GM18870 (cell line): ENCODE measurements at regions not wholly inside any gene's neighbourhood (a gene's known extent, or its start where the extent isn't known, plus 50 kb on each side); places are given as distances from the start of the nearest gene placed in this dataset.

Source experiments
- ATAC-seq: cut with Tn5 transposase; IDR thresholded peaks from one replicate; pipeline ENCODE4 v1.9.1; 2021; ENCODE audit warnings: moderate library complexity; ENCODE audit not compliant: unreplicated experiment

DNA sequence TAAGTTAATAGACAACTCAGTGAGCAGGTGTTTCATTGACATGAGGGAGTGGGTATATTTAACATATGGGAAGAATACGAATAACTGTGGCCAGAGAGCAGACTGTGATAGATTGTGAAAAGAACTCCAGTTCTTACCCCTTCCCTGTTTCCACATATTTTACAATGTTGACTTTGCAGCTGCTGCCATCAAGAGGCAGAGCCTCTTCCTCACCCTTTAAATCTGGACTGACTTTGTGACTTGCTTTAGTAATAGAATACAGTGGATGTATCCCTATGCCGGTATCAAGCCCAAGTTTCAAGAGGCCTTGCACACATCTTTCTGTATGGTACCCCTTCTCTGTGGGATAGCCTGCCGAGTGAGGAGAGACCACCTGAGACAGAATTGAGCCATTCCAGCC lies 356.7 kb downstream of the ETNK1 start:
- ATAC-seq: no peak

DNA sequence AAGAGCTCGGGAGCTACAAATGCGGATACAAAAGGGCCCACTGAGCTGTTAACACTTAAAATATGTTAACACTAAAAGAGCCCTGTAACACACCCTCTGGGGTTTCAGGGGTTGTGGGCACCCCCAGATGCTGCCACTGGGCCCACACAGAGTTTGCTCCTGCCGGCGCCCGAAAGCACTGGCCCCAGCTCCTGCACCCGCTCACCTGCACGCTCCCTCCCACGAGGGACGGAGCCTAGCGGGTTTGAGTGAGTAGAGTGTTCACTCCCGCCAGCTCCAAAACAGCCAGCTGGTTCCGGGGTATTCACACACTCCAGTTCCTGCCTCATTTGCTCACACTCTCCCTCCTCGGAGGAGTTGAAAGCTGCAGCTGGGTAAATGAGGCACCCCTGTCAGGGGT lies 357.7 kb downstream of the ETNK1 start:
- no peak for ATAC-seq

DNA sequence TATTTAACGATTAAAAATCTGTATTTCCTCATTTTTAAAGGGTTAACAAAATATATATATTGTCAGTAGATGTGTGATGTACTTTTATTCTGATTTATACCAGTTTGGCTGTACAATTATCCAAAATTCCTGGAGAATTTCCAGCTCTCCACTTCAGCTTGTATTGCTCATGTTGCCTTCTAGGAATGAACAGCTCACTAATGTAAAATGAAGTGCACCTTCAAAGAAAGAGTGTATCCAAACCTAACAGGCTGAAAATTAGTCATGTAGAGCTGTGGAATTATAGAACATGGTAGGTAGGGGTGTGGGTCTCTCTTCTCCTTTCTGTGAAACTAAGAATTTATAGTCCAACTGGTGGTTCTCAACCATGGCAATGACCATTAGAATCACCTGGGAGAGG lies 362.0 kb downstream of the ETNK1 start:
- no peak for ATAC-seq

DNA sequence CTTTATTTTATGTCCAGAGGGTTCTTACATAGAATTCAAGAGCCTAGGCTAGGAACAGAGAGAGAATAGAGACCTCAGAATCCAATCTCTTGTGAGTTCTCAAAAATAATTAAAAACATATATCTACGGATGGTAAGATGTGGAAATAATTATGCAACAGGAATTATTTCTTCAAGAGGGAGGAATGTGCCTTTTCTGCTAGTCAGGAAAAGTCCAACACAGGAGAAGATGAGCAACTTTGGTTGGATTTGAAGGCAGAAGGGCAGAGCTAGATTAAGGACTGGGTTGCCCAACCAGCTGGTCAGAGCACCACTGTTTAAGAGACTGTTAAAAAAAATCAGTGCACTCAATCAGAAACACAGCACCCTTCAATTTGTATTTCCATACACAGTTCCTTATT lies 365.5 kb downstream of the ETNK1 start:
- no peak for ATAC-seq

DNA sequence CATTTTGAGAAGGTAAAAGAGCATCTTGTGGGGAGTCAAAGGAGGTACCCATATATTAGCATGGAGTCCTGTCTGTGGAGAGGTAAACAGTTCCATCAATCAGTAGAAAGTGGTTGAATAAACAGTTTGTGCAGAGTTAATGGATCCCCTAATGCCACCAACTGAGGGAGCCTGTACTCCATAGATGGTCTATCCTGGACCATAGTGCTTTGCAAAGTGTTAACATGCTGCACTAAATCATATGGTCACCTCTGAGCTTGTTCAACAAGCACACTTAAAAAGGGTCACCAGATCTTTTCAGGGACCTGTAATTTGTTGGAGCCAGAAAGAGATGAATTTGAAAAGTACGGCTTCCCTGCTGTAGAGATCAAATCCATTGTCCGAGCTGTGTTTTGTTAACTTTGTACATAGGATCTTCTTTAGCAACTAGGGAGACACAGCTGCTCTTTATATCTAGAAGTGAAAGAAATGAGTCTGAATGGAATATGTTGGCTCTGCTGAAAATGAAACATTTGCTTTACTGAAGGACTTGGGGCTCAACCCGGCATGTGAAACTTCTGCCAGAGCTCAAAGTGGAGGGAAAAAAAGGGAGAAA lies 366.4 kb downstream of the ETNK1 start:
- ATAC-seq: no peak

DNA sequence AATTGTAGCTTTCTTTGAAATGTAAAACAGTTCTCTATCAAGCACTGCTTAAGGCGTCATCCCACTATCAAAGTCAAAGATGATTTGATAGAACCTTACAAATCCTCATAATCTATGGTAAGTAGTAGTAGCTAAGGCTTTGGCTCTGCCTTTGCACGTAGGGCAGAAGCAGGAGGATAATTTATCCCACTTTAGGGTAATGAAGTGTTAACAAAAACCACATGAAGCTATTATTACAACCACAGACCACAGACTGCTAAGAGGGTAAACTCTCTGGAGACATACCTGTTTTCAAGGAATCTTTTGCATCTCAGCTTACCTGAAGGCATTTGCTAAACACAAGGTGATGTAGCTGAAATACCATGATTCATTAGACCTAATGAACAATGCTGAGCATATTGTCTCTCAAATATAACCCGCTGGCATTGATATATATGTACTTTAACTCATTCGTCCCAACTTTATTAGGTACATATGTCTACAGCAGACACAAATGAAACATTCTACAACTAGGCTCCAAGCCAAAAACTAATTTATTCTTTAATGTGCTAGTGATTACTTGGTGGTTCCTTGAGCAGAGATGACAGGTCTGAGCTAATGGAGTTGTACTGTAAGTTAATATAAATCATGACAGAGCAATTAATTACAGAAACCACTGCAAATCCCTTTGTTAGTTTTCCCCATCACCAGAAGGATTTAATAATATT lies 368.8 kb downstream of the ETNK1 start:
- ATAC-seq: no peak

DNA sequence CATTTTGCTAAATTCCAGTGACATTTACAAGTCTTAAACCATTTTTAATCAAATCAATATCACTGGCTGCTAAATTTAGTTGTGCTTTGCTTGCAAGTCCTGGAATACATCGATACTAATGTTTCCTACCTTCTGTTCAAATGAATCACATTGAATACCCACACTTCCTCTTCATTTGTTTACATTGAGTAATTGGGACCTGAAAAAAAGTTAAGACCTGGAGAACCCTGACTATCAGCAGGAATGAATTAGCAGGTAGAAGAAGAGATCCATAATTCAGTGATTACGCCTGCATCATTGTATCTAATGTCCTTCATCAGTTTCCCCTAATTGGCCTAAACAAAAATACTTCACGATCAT lies 369.3 kb downstream of the ETNK1 start:
- ATAC-seq: no peak

DNA sequence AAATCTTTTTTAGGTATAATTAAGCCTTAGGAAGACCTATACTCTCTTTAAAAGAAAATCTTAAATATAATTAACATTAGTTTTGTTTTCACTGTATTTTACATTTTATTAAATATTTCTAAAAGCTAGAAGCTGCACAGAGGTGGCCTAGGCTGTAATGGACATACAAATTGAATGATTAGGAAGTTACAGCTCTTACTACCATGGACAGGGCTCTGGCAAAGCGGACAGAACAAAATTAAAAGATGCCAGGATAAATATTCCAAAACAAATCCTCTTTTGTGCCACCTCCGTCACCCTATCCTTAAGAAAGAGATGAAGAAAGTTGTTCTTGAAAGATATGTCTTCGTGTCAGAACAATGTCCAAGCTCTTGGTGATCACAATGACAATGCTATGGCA lies 376.5 kb downstream of the ETNK1 start:
- ATAC-seq: no peak

DNA sequence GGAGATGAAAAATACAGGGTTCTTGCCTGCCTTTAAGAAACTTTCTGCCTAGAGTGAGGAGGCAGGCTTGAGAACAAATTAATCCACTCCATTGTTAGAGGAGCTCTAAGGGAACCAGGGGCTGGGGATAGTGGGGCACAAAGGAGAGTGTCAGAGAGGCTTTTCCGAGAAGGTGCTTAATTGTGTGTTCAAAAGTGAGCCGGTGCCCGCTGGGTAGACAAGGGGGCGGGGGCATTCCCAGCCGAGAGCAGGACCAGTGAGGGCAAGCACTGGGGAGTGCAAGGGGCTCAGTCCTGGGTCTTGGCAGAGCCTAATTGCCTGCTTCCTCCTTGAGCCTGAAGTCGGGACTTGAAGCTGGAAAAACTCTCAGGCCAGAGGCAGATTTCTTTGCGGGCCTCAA lies 377.4 kb downstream of the ETNK1 start:
- no peak for ATAC-seq

DNA sequence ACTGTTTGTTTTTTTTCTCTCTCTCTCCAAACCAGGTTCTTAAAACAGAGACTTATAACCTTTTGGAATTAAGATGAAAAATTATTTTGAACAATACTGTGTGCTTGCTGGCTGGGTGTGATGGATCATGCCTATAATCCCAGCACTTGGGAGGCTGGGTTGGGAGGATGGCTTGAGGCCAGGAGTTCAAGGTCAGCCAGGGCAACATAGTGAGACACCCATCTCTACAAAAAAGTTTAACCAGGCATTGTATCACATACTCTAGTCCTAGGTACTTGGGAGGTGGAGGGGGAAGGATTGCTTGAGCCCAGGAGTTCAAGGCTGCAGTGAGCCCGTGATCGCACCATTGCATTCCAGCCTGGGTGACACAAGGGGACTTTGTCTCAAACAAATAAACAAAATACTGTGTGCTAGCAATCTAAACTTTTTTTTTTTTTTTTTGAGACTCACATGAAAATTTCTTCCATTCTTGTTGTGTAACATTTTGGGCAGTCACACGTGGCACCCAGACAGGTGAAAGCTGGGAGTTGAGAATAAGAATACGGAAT lies 379.6 kb downstream of the ETNK1 start:
- no peak for ATAC-seq

DNA sequence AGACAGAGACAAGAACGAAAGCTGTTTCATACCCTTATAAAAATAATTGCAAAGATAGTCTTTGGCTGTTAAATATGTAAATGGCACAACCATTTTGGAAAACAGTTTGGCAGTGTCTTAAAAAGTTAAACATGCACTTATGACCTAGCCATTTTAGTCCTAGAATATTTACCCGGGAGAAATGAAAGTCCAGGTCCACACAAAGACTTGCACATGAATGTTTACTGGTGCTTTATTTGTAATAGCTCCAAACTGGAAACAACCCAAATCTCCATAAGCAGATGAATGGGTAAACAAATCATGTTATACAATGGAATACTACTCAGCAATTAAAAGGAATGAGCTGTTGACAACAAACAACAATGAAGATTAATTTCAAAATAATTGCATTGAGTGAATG lies 380.4 kb downstream of the ETNK1 start:
- no peak for ATAC-seq

DNA sequence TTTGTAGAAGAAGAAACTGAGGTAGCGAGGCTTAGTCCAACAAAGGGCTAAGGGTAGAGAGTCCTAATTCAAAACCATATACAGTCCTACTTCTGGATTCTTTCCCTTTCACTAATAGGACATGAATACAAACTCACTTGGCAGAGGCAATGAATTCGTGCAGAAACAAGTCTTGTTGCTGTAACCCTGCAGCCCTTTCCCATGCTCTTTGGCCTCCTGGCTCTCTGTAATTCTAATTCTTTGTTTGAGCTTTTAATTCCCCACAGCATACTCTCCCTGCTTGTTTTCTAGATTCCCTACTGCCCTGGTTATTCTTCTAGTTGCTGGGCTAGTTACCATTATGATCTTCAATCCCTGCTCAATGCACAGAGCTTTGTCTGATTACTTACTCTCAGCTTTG lies 381.4 kb downstream of the ETNK1 start:
- no peak for ATAC-seq

DNA sequence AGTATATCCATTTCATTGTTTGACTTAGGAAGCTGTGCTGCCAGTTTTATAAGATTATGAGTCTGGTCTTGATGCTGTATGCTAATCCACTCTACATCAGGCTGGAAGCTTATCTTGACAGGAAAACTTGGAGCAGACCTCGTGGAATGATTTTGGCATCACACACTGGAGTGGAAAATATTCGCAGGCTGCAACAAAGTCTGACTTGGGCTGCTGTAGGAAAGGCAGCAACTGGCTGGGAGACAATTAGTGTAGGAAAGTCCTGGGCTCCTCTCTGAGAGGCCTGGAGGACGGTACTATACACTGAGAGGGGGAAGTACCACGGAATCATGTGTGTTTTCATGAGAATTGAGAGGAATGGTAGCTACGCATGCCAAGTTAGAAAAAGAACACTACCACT lies 383.7 kb downstream of the ETNK1 start:
- no peak for ATAC-seq

DNA sequence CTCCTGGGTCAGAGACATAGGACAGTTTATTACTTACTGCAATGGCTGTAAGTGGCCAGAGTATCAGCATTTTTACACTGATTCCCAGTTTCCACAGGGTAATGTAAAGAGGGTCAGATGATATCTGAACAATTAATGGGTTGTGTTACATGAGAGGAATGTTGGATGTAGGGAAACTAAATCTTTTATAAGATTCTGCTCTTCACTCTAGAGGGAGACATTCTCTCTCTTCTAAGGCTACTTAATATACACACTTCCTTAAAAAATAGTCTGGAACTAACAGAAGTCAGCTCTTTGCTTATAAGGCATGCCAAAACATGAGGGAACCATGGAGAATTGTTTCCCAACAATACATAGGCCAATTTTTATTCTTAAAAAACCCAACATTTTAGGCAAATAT lies 389.8 kb downstream of the ETNK1 start:
- ATAC-seq: no peak

DNA sequence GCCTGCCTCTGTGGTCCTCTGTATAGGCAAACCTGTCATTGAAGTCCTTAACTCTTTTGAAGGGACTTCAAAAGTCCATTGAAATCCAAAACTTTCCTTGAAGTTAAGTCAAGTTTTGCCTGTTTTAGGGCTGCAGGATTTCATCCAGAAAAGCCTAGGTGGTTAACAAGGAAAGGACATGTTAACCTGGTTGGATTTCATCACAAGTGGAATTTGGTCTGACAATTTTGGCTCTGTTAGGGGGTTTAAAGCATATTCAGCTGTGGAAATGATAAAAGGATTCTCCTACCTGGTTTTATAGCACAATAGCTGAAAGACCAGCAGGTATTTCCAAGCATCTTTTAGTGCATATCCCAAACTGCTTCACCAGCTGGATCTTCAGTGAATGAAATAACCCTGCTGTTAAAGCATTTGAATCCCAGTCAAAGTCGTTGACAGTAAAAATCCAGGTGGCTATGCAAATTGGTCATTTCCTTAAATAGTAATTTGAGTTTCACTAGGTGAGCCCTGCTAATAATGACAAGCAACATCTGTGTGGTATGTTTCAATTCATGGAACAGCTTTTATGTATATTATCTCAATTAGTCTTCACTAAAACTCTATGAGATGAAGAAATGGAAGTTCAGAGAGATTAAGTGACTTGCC lies 400.5 kb downstream of the ETNK1 start:
- ATAC-seq: no peak

DNA sequence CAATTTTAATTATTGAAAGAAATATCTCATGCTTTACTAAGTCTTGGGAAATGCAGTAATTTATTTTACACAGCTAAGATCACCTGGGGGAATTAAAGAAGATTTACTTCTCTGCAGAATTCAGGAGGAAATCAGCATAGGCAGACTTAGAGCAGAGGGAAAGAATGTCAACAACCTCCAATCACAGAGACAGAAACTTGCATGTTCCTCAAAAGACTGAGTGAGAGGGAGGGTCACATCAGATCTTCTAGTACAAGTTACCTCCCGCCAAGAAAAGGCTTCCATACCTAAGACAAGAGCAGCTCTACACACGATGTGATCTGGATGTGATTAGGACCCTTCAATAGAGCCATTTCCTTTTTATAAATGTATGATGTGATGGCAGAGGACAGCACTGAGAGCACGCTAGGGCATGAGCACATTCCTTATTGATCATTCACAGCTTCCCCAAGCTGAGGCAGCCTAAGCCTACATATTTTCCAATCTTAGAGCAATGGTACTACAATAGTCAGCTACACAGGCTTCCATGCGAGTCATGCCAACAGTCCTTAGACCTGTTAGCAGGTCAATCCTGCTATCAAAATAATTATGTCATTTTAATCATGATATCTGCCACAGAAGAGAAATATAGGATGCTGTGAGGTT lies 403.3 kb downstream of the ETNK1 start:
- no peak for ATAC-seq

DNA sequence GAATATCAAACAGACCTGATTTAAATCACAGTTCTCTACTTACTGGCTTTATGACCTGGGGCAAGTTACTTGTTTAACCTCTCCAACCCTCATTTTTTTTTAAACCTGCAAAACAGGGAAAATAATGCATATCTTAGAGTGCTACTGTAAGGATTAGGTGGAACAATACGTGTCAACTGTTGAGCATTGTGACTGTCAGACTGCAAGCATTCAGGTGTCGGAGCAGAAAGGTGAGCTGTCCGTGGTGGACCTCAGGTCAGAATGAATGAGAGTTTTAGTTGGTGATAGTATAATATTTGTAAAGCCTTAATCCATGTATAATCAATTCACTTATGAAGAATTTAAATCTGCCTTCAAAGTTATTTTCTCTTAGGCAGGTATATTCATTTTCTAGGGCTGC lies 404.2 kb downstream of the ETNK1 start:
- no peak for ATAC-seq

DNA sequence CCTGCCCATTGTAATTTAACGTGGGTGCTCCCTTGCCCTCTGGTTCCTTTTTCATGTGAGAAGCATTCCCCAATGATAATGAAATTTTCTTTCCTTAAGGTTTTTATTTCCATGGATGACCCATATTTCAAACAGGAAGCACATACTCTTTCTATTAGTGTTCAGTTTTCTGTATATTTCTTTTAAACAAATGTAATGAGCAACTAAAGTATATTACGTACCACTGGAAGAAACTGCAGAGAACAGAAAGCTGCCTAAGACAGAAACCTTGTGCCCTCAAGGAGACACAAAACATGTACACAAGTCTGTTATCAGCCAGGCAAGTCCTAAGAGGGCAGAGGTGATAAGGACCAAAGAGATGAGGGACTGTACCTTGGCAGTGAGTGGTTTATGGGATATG lies 414.9 kb downstream of the ETNK1 start:
- no peak for ATAC-seq

DNA sequence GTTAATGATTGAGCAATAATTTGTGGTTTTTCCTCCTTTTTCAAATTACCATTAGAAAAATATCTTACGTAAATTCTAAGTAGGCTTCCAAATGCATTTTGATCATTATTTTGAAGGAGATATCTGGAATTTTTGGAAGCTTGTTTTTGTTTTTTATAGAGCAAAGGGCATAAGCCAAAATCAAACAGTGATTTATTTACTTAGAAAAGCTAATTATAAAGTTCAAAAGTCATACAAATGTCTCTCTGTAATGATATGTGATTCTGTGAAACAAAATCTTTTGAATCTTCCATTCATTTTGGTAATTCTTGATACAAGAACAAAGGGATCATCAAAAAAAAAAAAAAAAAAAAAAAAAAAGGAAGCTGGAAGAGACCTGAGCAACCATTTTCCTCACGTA lies 416.8 kb downstream of the ETNK1 start:
- ATAC-seq: no peak

DNA sequence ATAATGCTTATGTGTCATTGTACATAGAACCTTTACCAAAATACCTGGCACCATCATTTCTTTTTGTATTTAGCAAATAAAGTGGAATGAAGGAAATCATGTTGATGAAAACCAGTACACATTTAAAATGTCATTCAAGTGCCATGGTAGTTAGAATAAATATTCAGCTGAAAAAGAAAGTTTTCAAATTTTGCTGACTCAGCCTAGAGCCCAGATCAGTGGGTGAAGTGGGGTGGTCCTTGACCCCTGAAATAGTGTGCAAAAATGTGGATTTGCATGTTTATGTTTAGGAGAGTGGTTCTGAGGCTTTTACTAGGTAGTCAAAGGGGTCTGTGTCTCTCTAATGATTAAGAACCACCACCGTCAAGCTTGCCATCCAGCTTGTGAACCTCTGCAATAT lies 418.7 kb downstream of the ETNK1 start:
- no peak for ATAC-seq

DNA sequence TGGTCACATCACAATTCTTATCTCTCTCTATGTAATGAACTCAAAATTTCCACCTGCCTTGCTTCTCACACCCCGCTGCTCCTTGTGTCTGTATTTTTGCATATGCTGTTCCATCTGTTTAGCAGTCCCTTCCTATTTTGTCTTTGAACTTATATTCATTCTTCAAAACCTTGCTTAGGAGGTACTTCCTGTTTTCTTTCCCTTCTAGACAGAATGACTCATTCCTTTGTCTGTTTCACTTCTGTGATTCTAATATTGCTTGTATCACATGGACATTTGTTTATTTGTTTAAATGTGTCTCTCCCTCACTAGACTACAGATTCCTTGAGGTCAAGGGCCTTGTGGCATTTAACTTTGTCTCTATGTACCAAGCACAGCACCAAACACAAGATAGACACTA lies 424.2 kb downstream of the ETNK1 start:
- ATAC-seq: peak; percentile 84

DNA sequence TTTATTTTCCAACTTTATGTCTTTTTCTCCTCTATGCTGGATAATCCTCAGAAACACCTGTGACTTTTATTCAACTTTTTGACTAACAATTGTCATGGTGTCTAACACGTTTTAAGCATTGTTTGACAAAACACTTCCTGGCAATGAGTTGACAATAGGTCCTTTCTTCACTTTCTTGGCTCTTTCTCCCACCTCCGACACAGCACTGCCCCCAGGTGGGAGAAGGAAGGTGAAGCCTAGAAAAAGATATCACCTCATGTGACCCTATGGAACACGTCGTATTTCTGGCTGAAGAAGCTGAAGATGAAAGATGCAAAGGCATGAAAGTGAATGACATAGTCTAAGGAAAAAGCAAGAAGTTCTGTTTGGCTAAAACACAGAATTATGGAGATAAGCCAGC lies 430.0 kb downstream of the ETNK1 start:
- ATAC-seq: no peak
